ENCODE measurements at regions not wholly inside any gene's neighbourhood (a gene's known extent, or its start where the extent isn't known, plus 50 kb on each side); places are given as distances from the start of the nearest gene placed in this dataset.

- no peak overlapping the region for H3K4me3 ChIP-seq
- ATAC-seq (ENCODE audit: insufficient number of reproducible peaks, low FRiP score, low read depth) = no peak
- H3K4me1 ChIP-seq (ENCODE audit: control insufficient read depth in 1 of 2, low read depth in 2 of 2) = no peaks in the 10 kb centered on the region
- no peaks in the 10 kb centered on the region for H3K9me3 ChIP-seq
- H3K27ac ChIP-seq = no peak overlapping the region
- DNase-seq (ENCODE audit: low spot score) = no peak
- H3K36me3 ChIP-seq = no peaks in the 10 kb centered on the region
- no peak for TF ChIP-seq CTCF (IDR thresholded peaks at IDR 0.05)
- no peaks in the 10 kb centered on the region for H3K27me3 ChIP-seq (replicated peaks; ENCODE audit: insufficient read depth)
These were observed 477.8 kb downstream of the CDH2 start for GRCh38 chr18:27699137-27699536.

GRCh38 chr18:27696148-27696547 is 480.8 kb downstream of the CDH2 start:
- ATAC-seq (ENCODE audit: insufficient number of reproducible peaks, low FRiP score, low read depth) (no peak), DNase-seq (ENCODE audit: low spot score) (no peak)
- no peaks in the 10 kb centered on the region for H3K36me3 ChIP-seq
- no peak overlapping the region for H3K27ac ChIP-seq
- H3K4me1 ChIP-seq (ENCODE audit: control insufficient read depth in 1 of 2, low read depth in 2 of 2) = no peaks in the 10 kb centered on the region
- H3K27me3 ChIP-seq (replicated peaks; ENCODE audit: insufficient read depth) = no peaks in the 10 kb centered on the region
- H3K9me3 ChIP-seq = no peaks in the 10 kb centered on the region
- no peak for TF ChIP-seq CTCF (IDR thresholded peaks at IDR 0.05)
- no peak overlapping the region for H3K4me3 ChIP-seq

- H3K27ac ChIP-seq = no peak overlapping the region
- no peaks in the 10 kb centered on the region for H3K4me1 ChIP-seq (ENCODE audit: control insufficient read depth in 1 of 2, low read depth in 2 of 2)
- DNase-seq (ENCODE audit: low spot score) (no peak), ATAC-seq (ENCODE audit: insufficient number of reproducible peaks, low FRiP score, low read depth) (no peak)
- H3K4me3 ChIP-seq = no peak overlapping the region
- H3K36me3 ChIP-seq = no peaks in the 10 kb centered on the region
- no peaks in the 10 kb centered on the region for H3K27me3 ChIP-seq (replicated peaks; ENCODE audit: insufficient read depth)
- no peaks in the 10 kb centered on the region for H3K9me3 ChIP-seq
- TF ChIP-seq CTCF (IDR thresholded peaks at IDR 0.05) = no peak
These were observed 481.4 kb downstream of the CDH2 start for GRCh38 chr18:27695503-27695902.

GRCh38 chr18:27695052-27695451 is 481.9 kb downstream of the CDH2 start:
- no peak for TF ChIP-seq CTCF (IDR thresholded peaks at IDR 0.05)
- no peaks in the 10 kb centered on the region for H3K9me3 ChIP-seq
- no peak for ATAC-seq (ENCODE audit: insufficient number of reproducible peaks, low FRiP score, low read depth)

GRCh38 chr18:27688581-27688980 is 488.3 kb downstream of the CDH2 start:
- no peak for TF ChIP-seq CTCF (IDR thresholded peaks at IDR 0.05)
- no peak overlapping the region for H3K27ac ChIP-seq
- no peaks in the 10 kb centered on the region for H3K36me3 ChIP-seq
- peaks cover 12% of the 10 kb centered on the region for H3K9me3 ChIP-seq
- DNase-seq (ENCODE audit: low spot score) = no peak
- no peaks in the 10 kb centered on the region for H3K4me1 ChIP-seq (ENCODE audit: control insufficient read depth in 1 of 2, low read depth in 2 of 2)
- ATAC-seq (ENCODE audit: insufficient number of reproducible peaks, low FRiP score, low read depth) = no peak
- H3K4me3 ChIP-seq = no peak overlapping the region
- no peaks in the 10 kb centered on the region for H3K27me3 ChIP-seq (replicated peaks; ENCODE audit: insufficient read depth)

More at GRCh38 chr18:27695052-27695451, 481.9 kb downstream of the CDH2 start:
- no peaks in the 10 kb centered on the region for H3K27me3 ChIP-seq (replicated peaks; ENCODE audit: insufficient read depth)
- DNase-seq (ENCODE audit: low spot score) = no peak
- H3K4me1 ChIP-seq (ENCODE audit: control insufficient read depth in 1 of 2, low read depth in 2 of 2) = no peaks in the 10 kb centered on the region
- H3K4me3 ChIP-seq = no peak overlapping the region
- no peak overlapping the region for H3K27ac ChIP-seq
- no peaks in the 10 kb centered on the region for H3K36me3 ChIP-seq
